OCI-M1 (cell line): ENCODE measurements at regions not wholly inside any gene's neighbourhood (a gene's known extent, or its start where the extent isn't known, plus 50 kb on each side); places are given as distances from the start of the nearest gene placed in this dataset.

Experiments
- DNase-seq: peaks from one replicate; lab custom pipeline; 2025; lab: John Stamatoyannopoulos, UW

DNA sequence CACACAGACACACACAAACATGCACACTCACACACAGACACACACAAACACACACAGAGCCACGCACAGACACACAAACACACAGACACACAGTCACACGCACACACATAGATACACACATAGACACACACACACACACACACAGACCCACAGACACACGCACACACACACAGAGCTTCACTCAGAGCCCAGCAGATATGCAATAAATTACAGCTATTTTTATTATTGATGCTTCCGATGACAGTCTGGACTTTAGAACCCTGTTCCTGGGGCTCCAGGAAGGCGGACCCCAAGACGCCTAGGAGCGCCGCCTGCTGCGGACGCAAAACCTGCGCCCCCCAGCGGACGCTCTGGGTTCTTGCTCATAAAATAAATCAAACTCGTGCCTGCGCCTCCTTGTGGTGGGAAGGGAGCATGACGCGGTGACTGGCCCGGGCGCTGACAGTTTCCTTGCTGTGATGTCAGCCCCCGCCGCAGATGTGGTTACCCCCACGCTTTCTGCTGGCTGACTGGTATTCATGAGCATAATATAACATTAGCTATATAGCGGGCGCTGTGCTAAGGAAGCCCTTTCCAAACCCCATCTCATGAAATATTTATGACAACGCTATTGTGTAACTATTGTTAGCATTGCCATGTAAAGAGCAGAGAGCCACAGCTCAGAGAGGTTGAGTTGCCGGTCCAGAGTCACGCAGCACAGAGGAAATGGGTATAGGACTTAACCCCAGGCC lies 64.4 kb upstream of the TM9SF2 start:
- peak; percentile 93 for DNase-seq

DNA sequence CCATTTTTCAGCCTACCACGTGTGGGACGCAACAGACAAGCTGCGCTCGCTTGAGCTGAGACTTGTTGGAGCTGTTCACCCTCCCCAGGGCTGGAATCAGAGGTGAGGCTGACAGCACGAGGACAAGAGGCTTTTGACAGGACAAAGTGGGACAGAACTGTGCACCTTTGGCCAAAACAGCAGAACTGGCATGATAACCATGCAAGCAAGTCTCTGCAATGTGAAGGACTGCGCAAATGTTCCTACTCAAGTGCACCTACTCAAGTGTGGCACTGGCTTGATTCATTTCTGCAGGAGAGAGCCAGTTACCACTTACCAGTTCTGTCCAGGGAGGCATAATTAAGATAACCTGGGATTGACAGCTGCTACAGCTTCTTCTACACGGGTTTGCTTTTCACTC lies 62.2 kb upstream of the TM9SF2 start:
- DNase-seq, result no peak

DNA sequence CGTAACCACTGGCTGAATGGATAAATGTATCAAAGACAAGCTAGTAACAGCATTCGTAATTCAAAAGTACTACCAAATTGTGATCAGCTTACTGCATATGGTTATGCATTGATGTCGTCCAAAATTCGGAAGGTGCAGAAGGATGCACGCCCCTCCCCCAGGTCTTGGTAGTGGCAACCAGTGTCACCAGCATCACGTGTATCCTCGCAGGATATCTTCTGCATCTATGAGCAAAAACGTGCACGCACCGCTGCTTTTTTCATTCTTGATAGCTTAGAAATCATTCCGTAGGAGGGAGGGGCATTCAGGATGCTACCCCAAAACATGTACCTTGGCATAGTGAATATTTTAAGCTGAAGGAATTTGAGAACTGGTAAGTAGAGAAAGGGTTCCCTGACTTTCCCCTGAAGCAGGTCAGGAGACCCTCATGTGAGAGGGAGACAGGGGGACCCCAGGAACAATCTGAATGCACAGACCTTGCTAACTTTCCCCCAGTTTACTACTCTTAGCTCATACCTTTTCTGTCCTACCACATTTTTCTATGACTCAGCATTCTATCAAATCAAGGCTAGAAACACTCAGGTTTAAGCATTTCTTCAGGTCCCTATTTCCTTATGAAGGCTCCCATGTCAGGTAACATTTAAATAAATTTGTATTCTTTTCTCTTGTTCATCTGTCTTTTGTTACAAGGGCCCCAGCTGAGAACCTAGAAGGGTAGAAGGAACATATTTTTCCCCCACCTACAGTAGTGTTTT lies 61.2 kb upstream of the TM9SF2 start:
- DNase-seq, result no peak

DNA sequence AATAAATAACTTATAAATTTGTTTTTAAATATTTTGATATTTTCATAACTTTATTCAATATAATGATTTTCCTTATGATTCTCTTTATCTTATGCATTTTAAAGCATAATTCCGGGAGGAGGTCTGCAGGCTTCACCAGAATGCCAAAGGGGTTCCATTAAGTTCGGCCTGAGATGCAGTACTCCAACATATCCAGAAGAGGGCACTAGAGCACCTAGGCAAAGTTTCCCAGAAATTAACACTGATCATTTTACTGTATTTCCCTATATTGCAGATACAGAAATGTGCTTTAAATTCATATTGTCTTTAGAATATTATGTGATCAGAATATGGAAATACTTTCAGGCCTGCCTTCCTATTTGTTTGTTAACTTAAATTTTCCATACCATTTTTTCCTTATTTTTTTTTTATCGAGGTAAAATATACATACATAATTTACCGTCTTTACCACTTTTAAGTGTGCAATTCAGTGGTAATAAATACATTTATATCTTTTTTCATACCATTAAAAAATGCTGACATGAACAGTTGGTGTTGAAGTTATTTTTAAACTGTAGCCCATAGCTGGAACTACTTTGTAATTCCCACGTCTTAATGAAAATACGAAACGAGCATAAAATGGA lies 58.9 kb upstream of the TM9SF2 start:
- peak; percentile 78 for DNase-seq

DNA sequence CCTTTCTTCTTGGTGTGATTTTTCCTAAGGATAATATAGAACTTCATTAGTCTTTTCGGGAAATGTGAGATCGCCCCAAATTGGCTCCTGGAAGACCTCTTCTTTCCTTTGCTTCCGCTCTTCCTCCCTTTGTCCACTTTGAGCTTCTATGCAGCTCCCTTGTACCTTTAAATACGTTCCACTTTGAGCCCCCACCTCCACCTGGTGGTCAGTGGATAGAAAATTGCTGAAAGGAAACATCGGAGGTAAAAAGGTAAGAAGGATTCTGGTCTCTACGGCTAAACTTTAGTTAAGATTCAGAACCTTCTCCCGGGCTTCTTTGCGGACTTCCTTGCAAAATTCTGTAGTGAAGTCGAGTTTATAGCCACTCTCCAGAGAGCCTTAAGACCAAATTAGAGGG lies 55.0 kb upstream of the TM9SF2 start:
- DNase-seq, result no peak

DNA sequence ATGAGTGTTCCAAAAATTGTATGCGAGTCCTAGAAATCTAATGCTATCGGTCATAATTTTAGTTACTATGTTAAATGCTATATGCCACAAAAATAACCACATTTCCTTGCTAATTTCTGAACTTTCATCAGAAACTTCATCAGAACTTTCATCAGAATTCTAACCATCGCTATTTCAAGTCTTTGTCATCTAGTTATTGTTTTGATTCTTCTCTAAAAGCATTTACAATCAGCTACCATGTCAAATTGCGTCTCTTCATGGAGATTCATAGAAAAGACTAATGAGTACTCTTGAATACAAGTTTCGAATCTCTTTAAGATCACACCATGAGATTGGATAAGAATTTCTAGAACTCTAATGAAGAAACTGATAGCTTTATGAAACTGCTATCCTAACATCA lies 52.7 kb upstream of the TM9SF2 start:
- DNase-seq, result no peak

DNA sequence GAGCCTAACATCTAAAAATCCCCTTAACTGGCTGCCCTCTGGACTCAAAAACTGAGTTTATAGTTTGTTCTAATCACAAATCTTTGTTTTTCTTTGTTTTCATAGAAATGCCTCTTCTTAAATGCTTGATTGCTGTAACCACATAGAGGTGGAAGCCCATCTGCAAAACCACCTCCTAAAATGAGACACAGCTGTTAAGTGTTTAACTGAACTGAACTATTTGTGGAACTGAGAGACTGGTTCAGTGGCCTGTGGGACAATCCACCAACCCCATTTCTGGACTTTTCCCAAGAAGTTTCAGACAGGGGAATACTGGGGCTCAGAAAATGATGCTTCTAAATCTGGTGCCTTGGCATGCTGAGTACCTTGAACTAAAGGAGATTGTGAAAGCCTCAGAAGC lies 50.9 kb upstream of the TM9SF2 start:
- no peak for DNase-seq
